ENCODE measurements at regions not wholly inside any gene's neighbourhood (a gene's known extent, or its start where the extent isn't known, plus 50 kb on each side); places are given as distances from the start of the nearest gene placed in this dataset.
"Not testable (repeated sequence)": the region's sequence is repeated elsewhere in the genome, so short reads cannot be mapped to it uniquely, and the experiment has no call there.

DNA sequence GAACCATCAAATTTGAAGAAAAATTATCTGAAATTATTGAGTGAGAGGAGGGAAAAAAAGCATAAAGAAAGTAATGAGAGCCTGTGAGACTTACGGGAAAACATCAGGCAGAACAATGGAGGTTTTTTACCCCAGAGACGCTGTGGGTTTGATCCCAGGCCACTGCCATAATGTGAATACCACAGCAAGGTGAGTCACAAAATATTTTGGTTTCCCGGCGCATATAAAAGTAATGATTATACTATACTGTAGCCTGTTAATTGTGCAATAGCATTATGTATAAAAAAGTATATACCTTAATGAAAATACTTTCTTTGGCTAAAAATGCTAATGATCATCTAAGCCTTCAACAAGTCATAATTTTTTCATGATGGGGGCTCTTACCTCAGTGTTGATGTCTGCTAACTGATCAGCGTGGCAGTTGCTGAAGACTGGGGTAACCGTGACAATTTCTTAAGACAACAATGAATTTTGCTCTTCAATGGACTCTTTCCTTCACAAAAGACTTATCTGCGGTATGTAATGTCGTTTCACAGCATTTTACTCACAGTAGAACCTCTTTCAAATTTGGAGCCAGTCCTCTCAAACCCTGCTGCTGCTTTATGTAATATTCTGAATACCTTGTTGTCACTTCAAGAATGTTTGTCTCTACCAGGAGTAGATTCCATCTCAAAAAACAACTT is 97.0 kb upstream of the FAM20C start:
- DNase-seq (ENCODE audit: low read depth, low spot score): no peak
- no peak overlapping the region for H3K27ac ChIP-seq

DNA sequence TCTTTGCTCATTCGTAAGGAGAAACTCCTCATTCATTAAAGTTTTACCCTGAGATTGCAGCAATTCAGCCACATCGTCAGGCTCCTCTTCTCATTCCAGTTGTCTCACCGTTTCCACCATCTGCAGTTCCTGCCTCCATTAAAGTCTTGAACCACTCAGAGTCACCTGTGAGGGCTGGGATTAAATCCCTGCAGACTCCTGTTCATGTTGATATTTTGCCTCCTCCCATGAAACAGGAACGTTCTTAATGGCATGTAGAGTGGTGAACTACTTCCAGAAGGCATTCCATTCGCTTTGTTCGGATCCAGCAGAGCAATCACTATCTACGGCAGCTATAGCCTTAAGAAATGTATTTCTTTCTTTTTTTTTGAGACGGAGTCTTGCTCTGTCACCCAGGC is 96.5 kb upstream of the FAM20C start:
- DNase-seq (ENCODE audit: low read depth, low spot score): no peak
- H3K27ac ChIP-seq: no peak overlapping the region

- DNase-seq (ENCODE audit: low read depth, low spot score): no peak
- H3K27ac ChIP-seq: no peak overlapping the region
Measured at GRCh38 chr7:96861-97260, 95.5 kb upstream of the FAM20C start.

- no peak for DNase-seq (ENCODE audit: low read depth, low spot score)
- no peak overlapping the region for H3K27ac ChIP-seq
Measured at GRCh38 chr7:97310-97841, 95.0 kb upstream of the FAM20C start.

- no peak for DNase-seq (ENCODE audit: low read depth, low spot score)
Measured at GRCh38 chr7:101146-102046, 91.0 kb upstream of the FAM20C start.

DNA sequence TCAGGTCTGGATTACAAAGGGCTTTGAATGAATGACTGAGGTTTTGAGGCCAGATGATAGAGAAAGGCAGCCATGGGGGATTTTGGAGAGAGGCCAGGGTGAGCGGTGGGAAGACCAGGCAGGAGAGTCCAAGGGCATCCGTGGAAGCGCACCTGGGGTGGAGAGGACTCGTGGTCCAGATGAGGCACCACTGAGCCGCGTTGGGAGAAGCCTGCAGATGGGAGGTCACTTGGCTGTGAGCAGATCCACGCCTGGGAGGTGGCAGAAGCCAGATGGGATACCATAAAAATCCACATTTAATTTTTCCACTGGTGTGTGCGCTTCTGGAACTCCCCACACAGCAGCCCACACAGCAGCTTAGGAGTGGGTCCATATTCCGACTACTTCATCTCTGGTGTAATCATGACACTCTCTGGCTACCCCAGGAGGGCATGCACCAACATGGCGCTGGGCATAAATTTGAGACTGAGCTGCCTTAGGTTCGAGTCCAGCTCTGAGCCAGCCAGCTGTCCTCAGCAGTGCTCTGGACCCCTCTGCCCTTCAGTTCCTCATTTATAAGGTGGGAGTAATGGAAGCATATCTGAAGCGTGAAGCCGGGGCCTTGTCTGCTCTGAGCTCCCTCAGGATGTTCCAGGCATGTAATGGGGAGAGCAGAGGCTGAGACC is 90.2 kb upstream of the FAM20C start:
- H3K27ac ChIP-seq: no peak overlapping the region
- no peak for DNase-seq (ENCODE audit: low read depth, low spot score)

More at GRCh38 chr7:101146-102046, 91.0 kb upstream of the FAM20C start:
- H3K27ac ChIP-seq: no peak overlapping the region

DNA sequence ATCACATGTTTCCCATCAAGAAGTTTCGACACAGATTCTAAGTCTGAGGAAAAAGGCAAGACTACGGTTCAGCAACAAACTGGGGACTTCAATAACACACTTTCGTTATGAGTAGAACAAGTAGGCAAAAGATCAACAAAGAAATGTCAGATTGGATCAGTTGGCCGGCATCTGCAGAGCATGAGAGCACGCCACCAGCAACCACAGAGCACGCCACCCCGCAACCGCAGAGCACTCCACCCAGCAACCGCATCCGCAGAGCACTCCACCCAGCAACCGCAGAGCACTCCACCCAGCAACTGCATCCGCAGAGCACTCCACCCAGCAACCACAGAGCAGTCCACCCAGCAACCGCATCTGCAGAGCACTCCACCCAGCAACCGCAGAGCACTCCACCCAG is 89.7 kb upstream of the FAM20C start:
- no peak for DNase-seq (ENCODE audit: low read depth, low spot score)
- no peak overlapping the region for H3K27ac ChIP-seq

DNA sequence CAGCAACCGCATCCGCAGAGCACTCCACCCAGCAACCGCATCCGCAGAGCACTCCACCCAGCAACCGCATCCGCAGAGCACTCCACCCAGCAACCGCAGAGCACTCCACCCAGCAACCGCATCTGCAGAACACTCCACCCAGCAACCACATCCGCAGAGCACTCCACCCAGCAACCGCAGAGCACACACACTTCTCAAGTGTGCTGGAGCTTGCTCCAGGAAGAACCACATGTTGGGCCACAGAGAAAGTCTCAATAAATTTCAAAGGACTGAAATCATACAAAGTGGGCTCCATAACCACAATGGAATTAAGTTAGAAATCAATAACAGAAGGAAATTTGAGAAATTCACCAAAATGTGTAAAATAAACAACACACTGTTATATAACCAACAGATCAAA is 88.4 kb upstream of the FAM20C start:
- H3K27ac ChIP-seq; DNase-seq (ENCODE audit: low read depth, low spot score): not testable (repeated sequence)

GRCh38 chr7:105002-105401 is 87.4 kb upstream of the FAM20C start:
- DNase-seq (ENCODE audit: low read depth, low spot score): no peak
- no peak overlapping the region for H3K27ac ChIP-seq

GRCh38 chr7:106356-106755 is 86.0 kb upstream of the FAM20C start:
- no peak for DNase-seq (ENCODE audit: low read depth, low spot score)
- no peak overlapping the region for H3K27ac ChIP-seq

DNA sequence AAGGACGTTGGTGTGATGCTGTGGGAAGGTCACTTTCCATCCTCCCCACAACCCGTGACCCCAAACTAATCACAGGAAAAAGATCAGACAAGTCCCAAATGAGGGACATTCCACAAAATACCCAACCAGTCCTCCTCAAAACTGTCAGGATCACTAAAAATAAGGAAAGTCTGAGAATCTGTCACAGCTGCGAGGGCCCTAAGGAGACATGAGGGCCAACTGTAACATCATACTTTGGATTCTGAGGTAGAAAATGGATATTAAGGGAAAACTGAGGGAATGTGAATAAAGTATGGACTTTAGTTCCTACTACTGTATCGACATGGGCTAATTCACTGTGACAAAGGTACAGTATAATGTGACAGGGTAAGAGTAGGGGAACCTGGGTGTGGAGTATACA is 85.1 kb upstream of the FAM20C start:
- H3K27ac ChIP-seq: no peak overlapping the region
- no peak for DNase-seq (ENCODE audit: low read depth, low spot score)

DNA sequence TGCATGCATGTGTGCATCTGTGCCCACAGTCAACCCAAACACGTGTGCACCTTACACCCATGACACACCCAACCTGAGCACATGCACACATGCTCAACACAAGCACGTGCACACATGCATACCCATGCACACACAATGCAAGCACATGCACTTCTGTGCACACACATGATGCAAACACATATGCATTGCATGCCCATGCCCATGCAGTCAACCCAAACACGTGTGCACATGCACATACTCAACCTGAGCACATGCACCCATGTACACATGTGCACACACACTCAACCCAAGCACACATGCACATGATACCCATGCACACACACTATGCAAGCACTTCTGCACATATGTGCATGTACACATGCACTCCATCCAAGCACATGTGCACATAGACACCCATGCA is 84.5 kb upstream of the FAM20C start:
- no peak overlapping the region for H3K27ac ChIP-seq
- no peak for DNase-seq (ENCODE audit: low read depth, low spot score)

DNA sequence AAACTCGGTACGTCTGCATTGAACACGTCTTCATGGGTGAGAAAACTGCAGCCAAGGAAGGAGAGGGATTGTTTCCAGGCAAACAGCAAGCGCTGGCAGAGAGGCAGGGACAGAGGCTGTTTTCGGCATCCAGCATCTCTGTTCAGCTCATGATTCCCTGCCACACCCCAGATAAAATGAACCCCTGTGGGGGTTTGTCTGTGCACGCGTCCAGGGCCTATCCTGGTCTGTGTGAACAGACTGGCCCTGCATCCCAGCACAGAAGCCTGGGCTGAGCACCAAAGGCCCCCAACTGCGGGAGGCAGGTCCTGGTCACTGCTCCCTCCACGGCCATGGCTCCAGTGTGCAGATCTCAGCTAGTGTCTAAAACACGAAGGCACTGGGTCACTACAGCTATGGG is 83.3 kb upstream of the FAM20C start:
- no peak for DNase-seq (ENCODE audit: low read depth, low spot score)
- H3K27ac ChIP-seq: no peak overlapping the region

- DNase-seq (ENCODE audit: low read depth, low spot score): no peak
- no peak overlapping the region for H3K27ac ChIP-seq
Measured at GRCh38 chr7:109898-110556, 82.3 kb upstream of the FAM20C start.

DNA sequence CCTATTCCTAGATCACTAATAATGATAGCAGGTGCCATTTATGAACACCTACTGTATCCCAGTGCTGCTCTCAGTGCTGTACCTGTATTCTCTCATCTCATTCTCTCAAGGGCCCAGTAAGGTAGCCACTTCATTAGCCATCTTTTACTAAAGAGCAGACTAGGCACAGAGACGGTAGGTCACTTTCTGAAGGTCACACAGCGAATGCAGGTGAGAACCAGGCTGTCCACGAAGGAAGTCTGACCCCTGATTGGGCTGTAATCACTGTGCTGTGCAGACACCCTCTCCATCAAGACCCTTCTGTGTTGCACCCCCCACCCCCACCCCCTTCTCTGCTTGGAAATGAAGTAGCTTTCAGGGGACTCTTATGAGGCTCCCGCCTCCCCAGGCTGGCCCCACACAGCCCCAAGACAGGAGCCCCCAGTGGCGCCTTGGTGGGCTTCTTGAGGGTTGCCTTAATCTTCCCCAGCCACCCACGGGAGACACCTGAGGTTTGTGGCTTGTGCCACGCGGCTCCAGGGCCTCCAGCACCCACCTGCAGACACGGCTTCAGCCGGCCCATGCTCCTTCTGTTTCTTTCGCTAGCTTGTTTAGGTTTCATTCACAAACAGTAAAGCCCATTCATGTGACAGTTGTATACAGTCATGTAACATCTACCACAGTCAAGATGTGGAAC is 81.7 kb upstream of the FAM20C start:
- H3K27ac ChIP-seq: no peak overlapping the region
- DNase-seq (ENCODE audit: low read depth, low spot score): no peak

- H3K27ac ChIP-seq: no peak overlapping the region
- DNase-seq (ENCODE audit: low read depth, low spot score): no peak
Measured at GRCh38 chr7:111591-111990, 80.8 kb upstream of the FAM20C start.

DNA sequence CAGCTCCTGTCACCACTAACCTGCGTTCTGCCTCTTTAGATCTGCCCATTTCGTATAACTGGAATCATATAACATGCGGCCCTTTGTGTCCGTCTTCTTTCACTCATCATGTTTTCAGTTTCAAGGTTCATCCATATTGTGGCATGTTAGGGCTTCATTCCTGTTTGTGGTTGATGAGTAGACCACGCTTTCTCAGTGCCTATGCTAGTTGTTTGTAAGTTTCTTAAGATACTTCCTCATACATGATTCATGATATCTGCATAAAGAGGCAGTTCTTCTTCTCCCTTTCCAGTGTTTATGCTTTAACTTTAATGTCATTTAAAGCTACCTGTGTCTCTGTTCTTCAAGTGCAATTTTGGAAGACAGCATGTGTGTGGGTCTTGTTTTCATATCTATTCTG is 79.5 kb upstream of the FAM20C start:
- peak; percentile 27 for DNase-seq (ENCODE audit: low read depth, low spot score)

DNA sequence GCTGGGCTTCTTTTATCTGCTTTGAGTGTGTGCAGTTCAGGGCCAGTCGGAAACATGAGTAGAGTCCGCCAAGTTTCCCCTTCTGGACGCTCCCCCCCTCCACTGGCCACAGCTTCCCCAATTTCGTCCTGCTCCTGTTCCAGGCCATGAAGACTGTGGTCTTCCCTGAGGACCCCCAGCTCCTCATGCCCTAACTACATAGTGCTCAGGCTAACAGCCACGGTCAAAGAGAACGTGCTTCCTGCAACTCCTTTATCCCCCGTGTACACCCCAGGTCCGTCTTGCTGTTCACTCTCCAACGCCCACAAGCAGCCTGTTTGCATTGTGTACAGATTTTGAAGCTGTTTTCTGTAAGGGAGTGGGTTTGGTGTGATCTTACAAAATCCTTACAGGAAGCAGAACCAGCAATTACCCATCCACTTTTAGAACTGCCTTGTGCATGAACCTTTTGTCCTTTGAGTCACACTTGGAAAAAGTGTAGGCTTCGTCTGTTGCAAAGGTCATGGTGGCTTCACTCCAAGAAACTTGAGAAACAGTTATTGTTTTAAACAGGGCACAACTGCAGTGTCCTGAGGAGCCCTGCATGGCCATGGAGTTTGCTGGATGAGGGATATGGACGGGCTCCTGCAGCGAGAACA is 77.0 kb upstream of the FAM20C start:
- H3K27ac ChIP-seq: no peak overlapping the region
- no peak for DNase-seq (ENCODE audit: low read depth, low spot score)

More for the DNA sequence above, 79.5 kb upstream of the FAM20C start:
- H3K27ac ChIP-seq: no peak overlapping the region

DNA sequence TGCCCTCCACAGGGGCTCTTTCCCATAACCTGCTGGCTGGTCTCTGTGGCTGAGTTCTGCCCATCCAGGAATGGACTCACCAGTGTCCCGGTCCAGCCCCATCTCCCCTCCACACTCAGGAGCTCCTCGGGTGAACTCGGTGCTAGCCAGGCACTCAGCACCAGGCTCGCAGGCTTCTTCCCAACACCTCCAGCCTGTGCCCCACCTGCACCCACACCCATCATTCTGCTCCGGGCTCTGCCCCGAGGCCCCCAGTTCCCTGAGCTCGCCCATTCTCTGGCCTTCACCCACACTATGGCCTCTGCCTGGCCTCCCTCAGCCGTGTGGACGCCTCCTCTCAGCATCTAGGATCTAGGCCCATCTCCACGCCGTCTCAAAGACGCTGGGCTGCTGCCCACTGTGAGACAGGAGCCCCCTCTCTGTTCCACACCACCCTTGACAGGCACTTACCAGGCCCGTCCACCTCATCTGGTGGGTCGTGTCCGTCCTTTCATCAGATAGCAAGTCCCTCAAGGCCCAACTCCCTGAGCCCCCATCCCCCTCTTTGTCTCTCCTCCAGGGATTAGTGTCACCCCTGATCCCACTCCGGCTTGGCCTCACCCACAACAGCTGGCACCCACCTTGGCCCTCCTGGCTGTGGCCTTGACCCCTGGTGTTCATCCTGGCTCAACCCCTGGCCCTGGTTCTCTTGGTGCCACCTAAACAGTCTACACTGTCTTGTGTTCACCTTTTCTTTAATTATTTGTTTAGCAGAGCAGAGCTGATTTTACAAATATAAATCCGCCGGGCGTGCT is 76.0 kb upstream of the FAM20C start:
- H3K27ac ChIP-seq: no peak overlapping the region
- DNase-seq (ENCODE audit: low read depth, low spot score): no peak

All from epithelial cell of prostate (primary cell).